AML-193 (cell line): ENCODE measurements at regions not wholly inside any gene's neighbourhood (a gene's known extent, or its start where the extent isn't known, plus 50 kb on each side); places are given as distances from the start of the nearest gene placed in this dataset.

Source experiments
- DNase-seq, 2 experiments: peaks; one replicate each; lab custom pipeline; 2025; lab: John Stamatoyannopoulos, UW

DNA sequence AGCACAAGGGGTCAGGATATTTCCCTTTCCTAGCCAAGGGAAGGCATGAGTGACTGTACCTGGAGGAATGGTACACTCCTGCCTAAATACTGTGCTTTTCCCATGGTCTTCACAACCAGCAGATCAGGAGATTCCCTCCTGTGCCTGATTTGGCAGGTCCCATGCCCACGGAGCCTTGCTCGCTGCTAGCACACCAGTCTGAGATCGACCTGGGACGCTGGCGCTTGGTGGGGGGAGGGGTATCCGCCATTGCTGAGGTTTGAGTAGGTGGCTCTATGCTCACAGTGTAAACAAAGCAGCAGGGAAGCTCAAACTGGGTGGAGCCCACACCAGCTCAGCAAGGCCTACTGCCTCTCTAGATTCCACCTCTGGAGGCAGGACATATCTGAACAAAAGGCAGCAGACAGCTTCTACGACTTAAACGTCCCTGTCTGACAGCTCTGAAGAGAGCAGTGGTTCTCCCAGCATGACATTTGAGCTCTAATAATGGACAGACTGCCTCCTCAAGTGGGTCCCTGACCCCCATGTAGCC is 486.0 kb upstream of the CHRM3 start:
- no peak for DNase-seq

DNA sequence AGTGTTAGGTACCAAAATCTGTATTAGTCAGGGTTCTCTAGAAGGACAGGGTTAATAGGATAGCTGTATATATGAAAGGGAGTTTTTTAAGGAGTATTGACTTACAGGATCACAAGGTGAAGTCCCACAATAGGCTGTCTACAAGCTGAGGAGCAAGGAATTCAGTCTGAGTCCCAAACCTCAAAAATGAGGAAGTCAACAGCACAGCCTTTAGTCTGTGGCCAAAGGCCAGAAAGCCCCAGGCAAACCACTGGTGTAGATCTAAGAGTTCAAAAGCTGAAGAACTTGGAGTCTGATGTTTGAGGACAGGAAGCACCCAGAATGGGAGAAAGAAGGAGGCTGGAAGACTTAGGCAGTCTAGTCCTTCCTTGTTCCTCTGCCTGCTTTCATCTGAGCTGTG is 487.5 kb upstream of the CHRM3 start:
- peak in 1 of 2 experiments; percentile 7 for DNase-seq

DNA sequence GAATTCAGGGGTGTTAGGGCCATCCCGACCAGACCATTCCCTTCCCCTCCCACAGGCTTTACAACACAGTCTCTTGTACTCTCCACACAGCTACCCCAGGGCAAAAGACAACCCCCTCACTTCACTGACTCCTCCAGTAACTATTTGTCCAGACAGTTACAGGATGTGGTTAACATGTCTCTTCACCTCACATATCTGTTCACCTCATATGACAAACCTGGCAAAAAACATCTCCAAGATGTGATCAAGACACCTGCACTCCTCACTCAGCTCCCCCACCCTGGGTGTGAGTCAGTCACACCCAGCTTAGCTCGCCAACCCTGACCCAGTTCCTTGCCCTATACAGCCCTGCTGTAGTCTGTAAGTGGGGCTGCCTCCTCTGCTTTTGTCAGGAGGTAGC is 490.5 kb upstream of the CHRM3 start:
- no peak for DNase-seq

DNA sequence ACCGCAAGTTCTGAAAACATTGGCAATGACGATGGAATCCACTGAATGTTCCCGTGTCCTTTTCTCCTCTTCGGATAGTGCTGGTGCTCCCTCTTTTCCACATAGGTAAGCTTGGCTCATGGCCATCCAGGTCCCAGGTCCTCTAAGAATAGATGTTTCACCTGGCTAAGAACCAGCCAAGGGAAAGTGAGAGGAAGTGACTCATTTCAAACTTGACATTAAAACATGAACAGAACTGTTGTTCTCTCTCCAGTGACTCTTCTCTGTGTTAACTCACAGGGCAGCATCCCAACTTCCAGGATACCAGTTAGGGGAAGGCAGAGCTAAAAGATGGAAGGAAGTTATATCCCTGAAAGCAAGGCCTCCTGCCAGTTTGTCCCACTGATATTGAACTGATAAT is 493.8 kb upstream of the CHRM3 start:
- no peak for DNase-seq

DNA sequence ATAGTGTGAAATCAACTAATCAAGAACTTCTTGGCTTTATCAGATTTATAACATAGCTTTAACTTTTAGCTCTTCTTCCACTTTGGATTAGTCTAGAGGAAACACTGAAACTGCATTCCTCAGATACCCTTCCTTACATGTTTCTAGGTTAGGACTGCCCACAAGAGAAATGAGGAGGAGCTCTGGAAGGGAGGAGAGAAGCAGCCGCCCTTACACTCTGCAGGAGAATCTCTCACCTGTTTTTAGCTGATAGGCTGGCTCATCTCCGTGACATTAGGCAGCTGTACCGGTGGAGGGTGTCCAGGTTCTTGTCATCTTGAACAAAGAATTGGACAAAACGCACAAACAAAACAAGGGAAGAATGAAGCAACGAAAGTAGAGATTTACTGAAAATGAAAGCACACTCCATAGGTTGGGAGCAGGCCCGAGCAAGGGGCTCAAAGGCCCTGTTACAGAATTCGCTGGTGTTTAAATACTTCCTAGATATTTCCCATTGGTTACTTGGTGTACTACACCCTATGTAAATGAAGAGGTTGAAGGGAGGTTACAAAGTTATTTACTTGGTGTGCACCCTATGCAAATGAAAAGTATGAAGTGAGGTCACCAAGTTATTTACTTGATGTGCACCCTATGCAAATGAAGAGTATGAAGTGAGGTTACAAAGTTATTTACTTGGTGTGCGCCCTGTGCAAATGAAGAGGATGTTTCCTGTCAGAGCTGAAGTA is 524.9 kb upstream of the CHRM3 start:
- no peak for DNase-seq

DNA sequence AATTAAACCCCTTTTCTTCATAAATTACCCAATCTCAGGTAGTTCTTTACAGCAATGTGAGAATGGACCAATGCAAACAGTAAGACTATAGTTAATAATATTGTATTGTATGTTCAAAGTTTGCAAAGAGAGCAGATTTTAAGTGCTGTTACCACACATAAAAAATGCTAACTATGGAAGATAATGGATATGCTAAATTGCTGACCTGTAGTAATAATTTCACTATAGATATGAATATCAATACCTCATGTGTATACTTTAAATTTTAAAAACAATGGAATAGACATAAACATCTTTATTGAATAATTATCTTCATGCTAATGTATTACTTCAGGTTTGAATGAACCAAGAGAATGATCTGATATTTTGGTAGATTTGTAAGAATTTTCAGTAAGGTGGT is 552.4 kb upstream of the CHRM3 start:
- no peak for DNase-seq

DNA sequence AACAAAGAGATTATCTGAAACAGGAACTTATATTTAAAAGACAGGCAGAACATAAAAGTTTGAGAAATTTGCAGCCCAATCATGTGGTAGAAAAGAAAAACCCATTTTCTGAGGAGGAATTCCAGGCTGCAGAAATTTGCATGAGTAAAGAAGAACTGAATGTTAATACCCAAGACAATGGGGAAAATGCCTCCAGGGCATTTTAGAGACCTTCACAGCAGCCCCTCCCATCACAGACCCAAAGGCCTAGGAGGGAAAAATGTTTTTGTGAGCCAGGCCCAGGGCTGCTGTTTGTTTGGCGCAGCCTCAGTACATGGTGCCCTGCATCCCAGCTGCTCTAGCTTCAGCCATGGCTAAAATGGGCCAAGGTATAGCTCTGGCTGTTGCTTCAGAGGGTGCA is 554.3 kb upstream of the CHRM3 start:
- no peak for DNase-seq

DNA sequence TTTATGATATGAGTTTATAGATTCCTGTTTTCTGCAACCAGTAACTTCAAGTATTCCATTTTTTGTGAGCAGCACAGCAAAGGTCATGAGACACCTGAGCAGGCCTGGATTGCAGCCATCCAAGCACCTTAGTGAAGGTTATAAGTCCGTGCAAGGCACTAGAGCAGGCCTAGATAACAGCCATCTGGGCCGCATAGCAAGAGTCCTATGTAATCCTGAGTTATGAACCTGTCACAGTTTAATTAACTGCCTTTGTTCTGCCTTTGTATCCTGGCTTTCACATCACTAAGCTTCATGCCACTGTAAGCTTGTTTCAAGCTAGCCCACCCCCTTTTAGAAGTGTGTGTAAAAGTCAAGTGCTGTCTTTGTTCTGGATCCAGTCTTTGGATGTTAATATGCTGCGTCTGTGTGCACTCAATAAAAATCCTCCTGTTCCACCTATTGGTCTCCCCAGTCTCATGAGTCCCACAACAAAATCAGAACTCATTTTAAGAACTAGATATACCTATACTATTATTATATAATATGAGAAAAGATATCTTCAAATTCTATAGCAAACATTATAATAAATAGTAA is 556.2 kb upstream of the CHRM3 start:
- no peak for DNase-seq

DNA sequence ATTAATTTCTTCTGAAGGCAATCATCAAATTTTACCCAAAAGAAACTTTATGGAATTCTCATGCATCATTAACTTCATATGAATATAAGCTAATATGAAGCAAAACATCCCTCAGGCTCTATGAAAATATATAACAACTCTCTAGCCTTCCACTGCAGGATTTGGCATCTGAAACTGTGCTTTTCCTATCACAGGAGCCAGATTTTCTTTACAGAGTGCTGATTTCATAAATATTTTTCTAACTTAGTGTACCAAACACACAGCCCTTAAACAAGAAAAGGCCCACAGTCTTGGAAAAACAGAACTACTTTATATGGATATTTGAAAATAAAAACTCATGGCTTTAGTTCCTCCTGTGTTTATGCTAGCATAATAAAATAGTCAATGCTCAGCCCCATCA is 559.5 kb upstream of the CHRM3 start:
- no peak for DNase-seq

DNA sequence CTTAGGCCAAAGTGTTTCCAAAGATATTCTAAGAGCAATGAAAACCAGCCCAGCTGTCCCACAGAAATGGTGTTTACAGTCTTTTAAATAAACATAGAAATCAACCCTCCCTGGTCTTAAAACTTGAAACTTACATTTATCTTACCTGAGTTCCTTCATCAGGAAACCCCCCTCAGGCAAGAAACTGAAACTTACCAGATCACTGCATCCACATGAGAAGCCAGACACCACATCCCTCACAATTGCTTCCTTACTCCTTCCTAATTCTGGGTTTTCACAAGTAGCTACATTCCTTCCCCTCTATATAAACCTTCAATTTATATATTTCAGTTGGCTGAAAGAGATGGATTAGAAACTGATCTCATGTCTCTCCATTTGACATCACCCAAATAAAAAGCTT is 563.0 kb upstream of the CHRM3 start:
- DNase-seq, result no peak

DNA sequence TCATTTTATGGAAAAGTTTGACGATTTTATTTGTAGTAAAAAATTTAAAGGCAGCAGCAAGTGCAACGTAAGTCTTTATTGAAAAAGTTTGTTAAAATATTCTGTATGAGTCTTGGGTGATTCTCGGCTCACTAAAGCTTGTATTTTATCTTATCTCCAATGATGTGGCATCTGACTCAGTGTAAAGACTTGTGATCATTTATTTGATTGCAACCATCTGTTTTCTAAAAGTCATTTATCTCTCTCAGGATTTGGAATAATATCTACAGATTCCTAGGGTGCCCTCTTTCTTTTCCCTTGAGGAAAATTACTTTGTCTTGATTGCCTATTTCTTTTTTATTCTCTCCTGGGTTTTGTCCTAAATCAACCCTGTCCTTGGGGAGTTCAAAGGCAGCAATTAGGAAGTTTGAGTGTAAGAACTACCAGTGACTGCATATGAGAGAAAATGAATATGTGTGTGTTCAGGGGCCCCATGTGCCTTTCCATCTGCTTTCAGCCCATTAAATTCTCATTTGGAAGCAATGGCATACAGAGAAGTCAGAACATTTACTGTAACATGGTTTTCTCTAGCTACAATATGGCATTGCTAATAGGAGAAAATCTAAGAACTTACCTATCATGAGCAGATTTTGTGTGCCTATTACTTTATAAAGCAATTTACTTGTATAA is 575.0 kb upstream of the CHRM3 start:
- no peak for DNase-seq

DNA sequence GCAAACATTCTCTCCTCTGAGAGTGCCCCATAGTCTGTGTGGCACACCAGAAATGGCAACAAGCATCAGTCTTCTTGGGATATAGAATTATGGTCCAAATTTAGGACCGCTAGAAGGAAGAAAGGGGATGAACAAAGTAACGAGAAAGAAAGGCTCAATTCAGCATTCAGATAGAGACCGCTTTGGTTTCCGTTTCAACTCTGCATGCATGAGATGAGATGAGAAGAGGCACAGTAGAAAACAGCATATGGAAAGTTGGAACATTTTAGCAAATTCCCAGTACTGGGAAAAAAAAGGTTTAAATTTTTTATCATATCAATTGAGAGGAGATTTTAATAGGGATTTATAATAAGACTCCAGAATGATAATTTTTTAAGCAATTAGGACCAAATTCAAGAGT is 595.5 kb upstream of the CHRM3 start:
- no peak for DNase-seq

DNA sequence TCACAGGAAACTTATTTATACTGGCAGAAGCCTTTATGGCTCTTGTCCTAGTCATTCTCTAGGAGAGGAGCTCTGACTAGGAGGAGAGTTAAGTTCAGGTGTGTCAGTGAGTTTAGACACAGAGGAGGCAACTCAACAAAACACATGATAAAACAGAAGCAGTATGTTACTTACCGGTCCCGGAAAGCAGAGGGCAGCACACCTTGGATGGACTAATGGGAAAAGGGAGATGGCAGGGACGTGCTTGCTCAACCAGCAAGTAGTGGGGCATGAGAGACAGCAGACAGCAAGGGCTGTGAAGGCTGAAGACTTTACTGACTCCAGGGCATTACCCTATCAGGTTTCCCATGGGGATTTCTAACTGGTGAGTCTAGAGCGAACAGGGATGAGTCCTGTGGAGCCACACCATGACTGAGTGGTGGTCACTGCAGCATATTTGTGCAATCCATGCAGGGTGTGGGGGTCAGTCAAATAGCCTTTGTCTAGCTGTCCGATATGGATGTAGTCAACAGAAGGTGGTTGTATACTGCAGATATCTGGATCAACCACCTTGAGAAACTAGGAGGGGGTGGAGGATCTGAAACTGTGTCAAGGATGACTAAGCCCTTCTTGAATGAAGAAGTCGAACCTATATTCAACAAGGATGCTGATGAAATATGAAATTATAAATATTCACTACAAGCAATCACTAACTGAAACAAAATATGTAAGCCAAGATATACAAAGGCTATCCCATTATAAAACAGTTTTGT is 596.3 kb upstream of the CHRM3 start:
- no peak for DNase-seq

DNA sequence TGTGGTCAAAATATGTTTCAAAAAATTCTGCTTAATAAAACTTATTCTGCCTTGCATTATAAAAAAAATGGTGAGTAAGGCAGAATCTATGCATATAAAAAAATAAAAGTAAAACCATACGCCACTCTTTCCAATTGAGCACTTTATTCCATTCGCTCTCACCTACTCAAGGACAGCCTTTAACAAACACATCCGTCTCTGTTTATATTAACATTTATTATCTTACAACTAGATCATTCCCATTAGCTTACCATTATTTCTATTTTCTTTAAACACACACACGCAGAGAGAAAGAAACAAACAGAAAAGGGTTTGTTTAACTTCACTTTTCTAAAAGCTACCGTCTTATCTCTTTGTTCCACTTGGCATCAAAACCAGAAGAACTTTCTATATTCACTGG is 598.9 kb upstream of the CHRM3 start:
- DNase-seq, result no peak

DNA sequence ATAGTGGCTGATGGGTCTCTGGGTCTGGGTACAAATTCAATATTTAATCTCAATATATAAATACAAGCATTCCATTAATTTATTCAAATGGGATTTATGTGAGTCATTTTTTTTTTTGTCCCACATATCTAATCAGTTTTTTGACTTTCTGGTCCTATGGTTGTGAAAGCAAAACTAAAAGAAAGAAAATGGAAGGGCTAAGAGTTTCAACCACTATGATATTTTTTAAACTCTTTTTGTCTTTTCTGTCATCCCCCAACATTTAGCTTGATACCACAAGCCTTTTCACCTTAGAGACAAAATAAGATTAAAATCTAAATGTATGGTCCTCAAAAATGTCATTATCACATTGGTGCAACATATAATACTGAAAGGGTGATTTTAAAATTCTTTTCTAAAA is 602.7 kb upstream of the CHRM3 start:
- no peak for DNase-seq

DNA sequence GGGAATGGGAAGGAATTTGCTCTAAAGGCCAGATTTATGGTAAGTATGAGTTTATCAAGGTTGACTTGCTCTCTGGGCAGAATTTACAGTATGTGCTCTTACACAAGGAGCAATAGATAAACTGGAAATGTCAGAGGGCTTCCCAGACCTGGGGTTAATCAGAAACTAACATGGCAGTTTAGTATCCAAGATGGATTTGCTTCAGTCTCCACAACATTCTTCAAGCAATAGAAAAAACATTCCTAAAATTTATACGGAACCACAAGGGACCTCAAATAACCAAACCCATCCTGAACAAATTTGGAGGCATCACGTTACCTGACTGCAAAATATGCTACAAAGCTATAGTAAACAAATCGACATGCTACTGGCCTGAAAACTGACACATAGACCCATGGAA is 606.7 kb upstream of the CHRM3 start:
- no peak for DNase-seq

DNA sequence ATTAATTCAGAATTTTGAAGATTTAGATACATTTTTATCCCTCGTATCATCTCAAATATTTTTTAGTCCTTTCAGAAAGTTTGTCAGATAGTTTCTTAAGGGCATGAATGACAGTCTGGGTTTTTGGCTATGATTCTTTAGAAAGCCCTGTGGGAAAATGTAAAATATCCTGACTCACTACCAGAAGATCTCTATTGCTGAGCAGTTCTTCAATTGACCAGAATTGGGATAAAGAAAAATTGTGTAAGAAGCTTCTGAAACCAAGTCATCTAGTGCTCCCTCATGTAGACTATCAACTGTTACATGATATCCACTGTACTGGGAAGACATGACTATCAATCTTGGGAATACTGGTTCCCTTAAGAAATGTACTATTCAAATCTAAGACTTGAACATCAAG is 608.3 kb upstream of the CHRM3 start:
- DNase-seq, result no peak

DNA sequence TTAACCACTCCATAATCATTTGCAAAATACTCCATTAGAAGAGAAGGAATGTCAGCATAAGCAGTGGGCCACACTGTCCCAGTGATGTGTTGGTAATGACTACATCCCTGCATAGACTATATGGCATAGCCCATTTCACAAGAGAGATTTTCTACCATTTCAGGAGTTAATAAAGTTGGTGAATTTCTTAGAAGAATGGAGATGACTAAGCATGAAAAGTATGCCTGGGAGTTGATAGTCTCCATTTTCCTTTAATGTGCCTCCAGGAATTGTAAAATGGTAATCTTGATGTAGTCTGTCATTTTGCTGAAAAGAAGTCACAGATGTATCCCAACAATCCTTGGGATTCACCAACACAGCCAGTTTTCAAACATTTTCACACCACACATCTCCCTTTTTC is 608.8 kb upstream of the CHRM3 start:
- DNase-seq, result no peak

DNA sequence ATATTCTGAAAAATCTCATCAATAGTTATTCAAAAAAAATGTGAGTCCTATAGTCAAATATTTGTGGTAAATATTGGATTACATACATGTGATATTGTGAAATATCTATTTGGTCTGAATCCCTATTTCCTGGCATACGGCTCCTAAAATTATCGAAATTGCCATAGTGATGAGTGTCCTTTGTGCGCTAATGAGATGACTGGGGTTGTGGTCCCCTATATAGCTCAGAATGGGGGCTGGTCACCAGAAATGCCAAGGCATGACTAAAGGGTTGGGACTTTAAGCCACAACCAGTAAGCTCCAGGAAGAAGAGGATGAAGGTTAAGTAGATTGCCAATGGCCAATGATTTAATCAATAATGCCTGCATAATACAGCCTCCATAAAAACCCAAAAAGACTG is 610.2 kb upstream of the CHRM3 start:
- no peak for DNase-seq

DNA sequence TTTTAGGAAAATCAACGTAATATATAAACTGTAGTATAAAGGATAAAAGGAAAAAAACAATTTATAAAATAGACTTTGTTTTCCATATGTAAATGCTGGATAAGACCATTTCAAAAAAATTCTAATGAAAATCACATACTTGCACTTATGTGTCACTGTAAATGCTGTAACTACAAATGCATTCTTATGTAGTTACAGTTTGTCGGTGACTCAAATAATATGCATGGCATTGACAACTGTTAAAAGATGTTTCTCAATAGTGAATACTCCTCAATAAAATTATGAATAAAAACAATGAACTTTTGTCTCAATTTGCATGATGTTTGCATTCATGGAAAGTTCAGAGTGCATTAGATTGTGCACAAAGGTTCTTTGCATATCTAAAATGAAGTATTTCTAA is 614.0 kb upstream of the CHRM3 start:
- no peak for DNase-seq

DNA sequence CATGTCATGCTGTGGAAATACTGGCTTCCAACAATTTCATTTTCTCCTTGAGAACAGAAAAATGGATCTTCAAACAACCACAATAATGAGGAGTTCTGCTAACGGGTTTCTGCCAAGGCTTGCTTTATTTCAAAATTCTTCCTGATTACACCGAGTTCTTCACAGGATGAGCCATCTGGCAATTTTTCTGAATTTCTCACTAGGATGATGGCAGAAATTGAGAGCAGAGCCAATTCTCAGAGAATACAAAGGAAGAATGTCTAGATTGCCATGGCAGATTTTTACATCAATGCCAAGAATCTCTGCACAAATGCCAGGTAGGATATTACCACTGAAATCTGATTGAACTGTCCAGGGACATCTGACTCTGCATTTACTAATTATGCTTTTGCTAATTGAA is 619.0 kb upstream of the CHRM3 start:
- no peak for DNase-seq

DNA sequence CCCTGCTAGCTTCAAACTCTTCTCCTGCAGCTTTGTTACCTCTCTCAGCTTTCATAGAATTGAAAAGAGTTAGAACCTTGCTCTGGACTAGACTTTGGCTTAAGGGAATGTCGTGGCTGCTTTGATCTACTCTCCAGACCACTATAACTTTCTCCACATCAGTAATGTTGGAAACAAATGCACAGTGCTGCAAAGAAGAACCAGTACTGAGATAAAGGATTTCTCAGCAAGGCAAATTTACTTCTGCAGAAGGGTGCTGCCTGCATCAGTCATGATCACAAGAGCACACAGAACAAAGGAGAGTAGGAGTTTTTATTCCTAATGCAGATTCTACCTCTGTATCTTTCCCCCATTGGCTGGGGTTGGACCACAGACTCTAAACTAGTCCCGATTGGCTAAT is 621.6 kb upstream of the CHRM3 start:
- DNase-seq, result no peak

DNA sequence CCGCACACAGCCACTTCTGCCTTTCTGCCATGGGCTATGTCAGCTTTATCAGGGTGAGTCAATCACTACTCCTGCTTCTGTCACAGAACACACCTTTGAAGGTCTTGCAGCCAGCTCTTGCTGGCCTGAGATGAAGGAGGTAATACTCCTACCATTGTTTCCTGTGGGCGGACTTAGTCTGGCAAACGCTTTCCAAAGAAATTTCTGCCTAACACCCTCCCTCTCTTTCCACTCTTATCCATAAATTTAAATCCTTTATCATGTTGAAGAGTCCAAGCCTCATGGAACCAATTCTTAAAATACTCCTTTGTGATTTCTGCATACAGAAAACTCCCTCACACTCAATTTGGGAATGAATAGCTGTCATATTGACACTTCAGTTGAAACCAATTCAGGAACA is 633.1 kb upstream of the CHRM3 start:
- DNase-seq, result no peak
